SH-SY5Y (cell line): ENCODE measurements at regions not wholly inside any gene's neighbourhood (a gene's known extent, or its start where the extent isn't known, plus 50 kb on each side); places are given as distances from the start of the nearest gene placed in this dataset.

ENCODE experiments used
- GATA2 ChIP-seq: IDR thresholded peaks from 2 replicates; pipeline ENCODE4 v1.6.1; 2011; ENCODE audit warnings: mild to moderate bottlenecking, low read depth, low read length
- GATA3 ChIP-seq: IDR thresholded peaks from 2 replicates; pipeline ENCODE4 v1.6.1; 2011; ENCODE audit warnings: low read depth, mild to moderate bottlenecking, low read length, moderate library complexity

- TF ChIP-seq GATA2, result no peak
- TF ChIP-seq GATA3, result no peak
These were observed 216.4 kb upstream of the CYLC2 start for GRCh38 chr9:102778746-102779145.

- TF ChIP-seq GATA2 (no peak), GATA3 (no peak)
These were observed 224.4 kb upstream of the CYLC2 start for GRCh38 chr9:102770704-102771103.

GRCh38 chr9:102769307-102769706 is 225.8 kb upstream of the CYLC2 start:
- TF ChIP-seq GATA2 (no peak), GATA3 (no peak)

- TF ChIP-seq GATA2 (no peak), GATA3 (no peak)
These were observed 227.1 kb upstream of the CYLC2 start for GRCh38 chr9:102768002-102768401.

GRCh38 chr9:102767076-102767475 is 228.1 kb upstream of the CYLC2 start:
- TF ChIP-seq GATA2 (no peak), GATA3 (no peak)

GRCh38 chr9:102740578-102740977 is 254.6 kb upstream of the CYLC2 start:
- TF ChIP-seq GATA2, result no peak
- TF ChIP-seq GATA3, result no peak

- no peak for TF ChIP-seq GATA2
- TF ChIP-seq GATA3, result no peak
These were observed 266.2 kb upstream of the CYLC2 start for GRCh38 chr9:102728946-102729345.

- TF ChIP-seq GATA3 (no peak), GATA2 (no peak)
These were observed 280.9 kb upstream of the CYLC2 start for GRCh38 chr9:102714184-102714583.

GRCh38 chr9:102700936-102701335 is 294.2 kb upstream of the CYLC2 start:
- TF ChIP-seq GATA2 (no peak), GATA3 (no peak)

- no peak for TF ChIP-seq GATA2
- TF ChIP-seq GATA3, result no peak
These were observed 325.9 kb upstream of the CYLC2 start for GRCh38 chr9:102669220-102669619.

- TF ChIP-seq GATA2 (no peak), GATA3 (no peak)
These were observed 342.7 kb upstream of the CYLC2 start for GRCh38 chr9:102652471-102652870.

- no peak for TF ChIP-seq GATA2
- no peak for TF ChIP-seq GATA3
These were observed 344.2 kb upstream of the CYLC2 start for GRCh38 chr9:102650896-102651295.

GRCh38 chr9:102642651-102643050 is 352.5 kb upstream of the CYLC2 start:
- no peak for TF ChIP-seq GATA2
- no peak for TF ChIP-seq GATA3

GRCh38 chr9:102631559-102631958 is 363.6 kb upstream of the CYLC2 start:
- no peak for TF ChIP-seq GATA3
- TF ChIP-seq GATA2, result no peak

GRCh38 chr9:102609461-102609860 is 385.7 kb upstream of the CYLC2 start:
- TF ChIP-seq GATA3 (no peak), GATA2 (no peak)

GRCh38 chr9:102594241-102594640 is 400.9 kb upstream of the CYLC2 start:
- TF ChIP-seq GATA3 (no peak), GATA2 (no peak)

- no peak for TF ChIP-seq GATA2
These were observed 407.9 kb upstream of the CYLC2 start for GRCh38 chr9:102587281-102587680.
